Skeletal muscle cell (primary cell): ENCODE measurements at regions not wholly inside any gene's neighbourhood (a gene's known extent, or its start where the extent isn't known, plus 50 kb on each side); places are given as distances from the start of the nearest gene placed in this dataset.

Experiments used
- DNase-seq: peaks from one replicate; pipeline ENCODE4 v3.0.0-alpha.2; 2010; ENCODE audit warnings: low read depth
- H3K4me3 ChIP-seq: 2 replicates; pipeline ENCODE4 v1.5.1; 2011; ENCODE audit warnings: low read depth, mild to moderate bottlenecking, control low read depth, low read length, moderate library complexity

DNA sequence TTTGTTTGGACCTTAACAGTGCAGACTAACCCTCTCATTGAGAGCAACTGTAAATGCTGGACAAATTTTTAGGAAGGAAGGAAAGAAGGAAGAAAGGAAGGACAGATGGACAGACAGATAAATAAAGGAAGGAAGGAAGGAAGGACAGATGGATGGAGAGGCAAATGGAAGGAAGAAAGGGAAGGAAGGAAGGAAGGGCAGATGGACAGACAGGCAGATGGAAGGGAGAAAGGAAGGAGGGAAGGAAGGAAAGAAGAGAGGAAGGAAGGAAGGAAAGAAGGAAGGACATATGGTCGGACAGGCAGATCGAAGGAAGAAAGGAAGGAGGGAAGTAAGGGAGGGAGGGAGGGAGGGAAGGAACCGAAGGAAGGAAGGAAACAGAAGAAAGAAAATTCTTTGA is 388.5 kb upstream of the CDH4 start:
- no peak for DNase-seq
- no peak overlapping the region for H3K4me3 ChIP-seq

DNA sequence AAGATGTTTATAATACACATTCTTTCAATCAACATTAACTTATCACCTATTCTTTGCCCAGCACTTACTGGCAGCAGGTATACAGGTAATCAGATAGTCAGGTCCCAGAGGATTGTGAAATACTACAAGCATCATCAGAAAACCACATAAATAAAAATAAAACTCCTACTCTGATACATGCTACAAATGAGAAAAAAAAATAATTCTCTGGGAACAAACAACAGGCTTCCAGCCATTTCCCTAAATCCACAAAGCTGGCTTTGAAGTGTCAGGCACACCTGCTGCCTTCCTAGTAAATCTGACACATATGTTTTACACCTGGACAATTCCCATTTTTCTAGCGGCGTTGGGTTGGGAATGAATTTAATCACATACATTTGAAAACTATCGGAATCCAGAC is 384.5 kb upstream of the CDH4 start:
- no peak for DNase-seq
- no peak overlapping the region for H3K4me3 ChIP-seq

DNA sequence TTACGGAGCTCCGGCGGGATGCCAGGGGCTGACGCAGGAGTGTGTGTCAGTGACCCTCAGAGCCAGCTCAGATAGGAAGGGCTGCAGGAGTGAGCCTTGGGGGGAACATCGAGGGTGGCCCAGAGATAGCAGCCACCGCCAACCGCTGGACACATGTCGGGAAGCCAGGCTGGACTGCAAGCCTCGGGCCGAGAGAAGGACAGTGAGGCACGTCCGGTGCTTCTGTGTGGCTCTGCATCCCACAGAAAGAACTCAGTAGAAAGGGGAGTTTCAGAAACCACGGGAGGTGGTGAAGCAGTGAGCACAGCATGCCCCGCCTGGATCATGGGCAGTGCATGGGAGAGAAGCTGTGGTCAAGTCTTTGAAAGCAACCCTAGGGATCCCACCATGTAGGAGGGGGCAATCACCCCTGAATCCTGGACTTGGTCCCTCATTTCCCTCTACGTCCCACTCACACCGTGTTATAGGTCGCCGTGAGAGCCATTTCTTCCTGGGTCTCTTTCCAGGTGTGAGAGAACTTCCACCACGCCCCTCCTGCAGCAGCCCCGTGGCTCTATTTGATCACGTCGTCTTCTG is 383.7 kb upstream of the CDH4 start:
- no peak for DNase-seq
- H3K4me3 ChIP-seq, result no peak overlapping the region

DNA sequence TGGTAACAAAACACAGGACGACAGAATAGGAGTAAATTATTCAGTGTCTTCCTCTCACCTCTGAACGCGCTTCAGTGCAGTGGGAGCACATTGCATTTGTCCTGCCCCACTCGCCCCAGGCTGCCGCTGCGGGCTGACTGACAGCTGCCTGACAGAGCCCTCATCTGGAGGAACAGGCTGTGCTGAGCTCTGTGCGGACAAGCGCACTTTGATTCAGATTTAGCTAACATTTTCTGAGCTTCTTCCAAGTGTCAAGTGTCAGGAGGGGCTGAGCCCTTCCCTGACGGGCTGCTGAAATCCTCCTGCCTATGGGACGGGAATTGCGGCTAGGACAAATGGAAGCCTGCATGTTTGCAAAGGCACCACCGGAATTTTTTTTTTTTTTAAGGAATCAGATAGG is 383.0 kb upstream of the CDH4 start:
- no peak for DNase-seq
- no peak overlapping the region for H3K4me3 ChIP-seq

DNA sequence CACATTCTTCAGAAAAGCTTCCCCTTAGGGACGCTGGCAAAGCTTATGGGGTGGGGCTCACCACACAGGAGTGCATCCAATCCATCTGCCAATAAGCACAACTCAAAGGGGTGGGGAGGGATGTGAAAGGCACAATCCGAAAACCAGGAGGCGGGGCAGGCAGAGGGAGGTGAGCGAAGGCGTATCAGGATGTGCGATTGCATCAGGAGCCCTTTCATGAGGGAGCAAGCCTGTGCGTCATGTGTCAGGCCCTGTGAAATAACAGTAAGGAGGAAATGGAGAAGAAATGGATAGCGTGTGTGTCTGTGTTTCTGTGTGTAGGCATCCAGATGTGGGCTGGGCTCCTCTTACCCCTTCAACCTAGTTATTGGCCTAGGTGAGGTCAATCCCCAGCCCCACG is 382.4 kb upstream of the CDH4 start:
- DNase-seq, result no peak
- H3K4me3 ChIP-seq, result no peak overlapping the region

DNA sequence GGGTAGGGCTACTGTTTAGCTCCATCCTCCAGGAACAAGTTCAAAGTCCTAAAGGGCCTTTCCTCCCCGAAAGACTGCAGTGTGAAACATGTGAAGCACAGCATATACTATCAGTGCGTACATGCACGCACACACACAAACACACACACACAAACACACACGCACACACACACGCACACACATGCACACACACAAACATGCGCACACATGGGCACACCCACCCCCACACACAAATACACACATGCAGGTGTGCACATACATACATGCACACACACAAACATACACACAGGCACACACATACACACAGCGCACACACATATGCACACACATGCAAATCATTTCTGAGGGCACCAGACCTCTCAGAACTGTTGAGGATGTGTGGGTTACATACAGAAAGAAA is 382.0 kb upstream of the CDH4 start:
- no peak for DNase-seq
- no peak overlapping the region for H3K4me3 ChIP-seq

DNA sequence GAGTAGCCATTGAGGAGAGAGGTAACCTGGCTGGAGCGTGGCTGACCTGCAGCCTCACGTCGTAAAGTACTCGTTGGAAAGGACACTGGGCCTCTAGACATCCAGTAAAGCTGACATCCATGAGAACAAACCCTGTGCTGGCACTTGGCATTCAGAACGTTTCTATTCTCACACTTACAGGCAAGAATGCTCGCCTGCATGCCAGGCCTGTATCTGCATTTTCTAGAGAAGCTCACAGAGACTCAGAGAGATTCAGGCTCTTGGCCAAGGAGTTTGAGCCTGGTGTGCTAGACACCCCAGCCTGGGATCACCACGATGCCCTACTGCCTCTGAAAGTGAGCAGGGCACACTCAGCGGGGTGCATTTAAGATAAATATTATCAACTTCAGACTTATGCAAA is 379.8 kb upstream of the CDH4 start:
- H3K4me3 ChIP-seq, result no peak overlapping the region
- no peak for DNase-seq

DNA sequence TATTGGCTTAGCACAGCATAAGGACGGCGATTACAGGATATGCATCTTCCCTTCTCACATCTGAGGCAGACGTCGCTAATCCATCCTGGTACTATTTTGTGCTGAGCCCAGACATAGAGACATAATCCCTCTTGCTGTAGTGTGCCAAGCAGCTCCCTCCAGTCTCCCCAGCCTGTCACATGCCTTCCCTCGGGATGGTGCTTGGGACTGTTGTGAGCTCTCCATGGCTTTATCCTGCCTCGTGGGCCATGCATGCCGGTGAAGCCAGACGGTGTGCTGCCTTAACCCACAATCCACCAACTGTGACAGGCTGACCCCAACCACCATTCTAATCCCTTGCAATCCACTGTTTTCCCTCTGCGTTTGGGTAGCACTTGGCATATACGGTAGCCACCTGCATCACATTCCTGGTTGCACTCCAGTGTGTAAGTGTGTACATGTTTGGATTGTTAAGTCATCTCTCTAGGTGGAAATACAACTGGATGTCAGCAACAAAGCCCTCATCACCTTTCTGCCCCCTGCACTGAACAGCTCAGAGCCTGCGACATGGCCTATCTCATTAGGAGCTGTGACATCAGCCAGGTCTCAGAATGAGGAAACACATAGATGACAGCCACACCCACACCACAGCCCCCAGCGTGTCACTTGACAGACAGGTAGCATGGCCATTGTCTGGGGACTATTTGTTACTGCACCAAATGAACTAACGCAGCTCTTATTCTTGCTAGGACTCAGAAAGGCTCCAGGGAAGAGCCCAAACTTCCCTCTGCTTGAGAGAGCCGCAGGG is 374.8 kb upstream of the CDH4 start:
- no peak overlapping the region for H3K4me3 ChIP-seq
- no peak for DNase-seq

DNA sequence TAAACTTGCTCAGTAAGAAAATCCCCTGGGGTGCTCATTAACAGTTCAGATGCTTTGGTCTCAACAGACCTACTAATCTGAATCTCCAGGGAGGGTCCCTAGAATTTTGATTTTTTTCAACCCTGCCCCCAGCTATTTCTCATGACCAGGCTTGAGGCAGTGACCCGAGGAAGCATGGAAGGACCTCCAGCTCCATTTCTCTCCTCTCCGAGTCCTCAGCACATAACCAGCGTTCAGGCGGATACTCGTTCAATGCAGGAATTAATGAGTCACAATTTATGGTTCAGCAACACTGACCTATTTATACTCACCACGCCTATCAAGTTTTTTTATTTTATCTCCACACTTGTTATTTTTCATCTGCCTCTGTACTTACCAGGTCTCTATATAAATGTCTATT is 369.2 kb upstream of the CDH4 start:
- no peak overlapping the region for H3K4me3 ChIP-seq
- no peak for DNase-seq

DNA sequence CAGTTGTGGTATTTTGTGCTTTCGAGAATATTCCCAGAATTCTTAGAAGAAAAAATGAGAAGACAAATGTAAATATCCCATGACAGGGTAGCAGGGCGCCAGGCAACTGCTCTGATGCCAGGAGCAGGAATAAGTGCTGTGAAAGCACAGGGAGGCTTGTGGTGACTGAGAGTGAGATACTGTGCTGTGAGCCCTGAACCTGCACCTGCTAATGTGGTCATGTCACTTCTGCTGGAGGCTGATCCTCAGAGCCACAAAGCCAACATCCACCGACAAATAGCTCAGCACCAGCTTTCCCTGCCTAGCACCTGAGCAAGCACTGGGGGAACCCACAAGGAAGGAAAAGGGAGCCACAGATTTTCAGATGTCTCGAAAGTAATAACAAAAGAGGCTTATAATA is 368.6 kb upstream of the CDH4 start:
- H3K4me3 ChIP-seq, result no peak overlapping the region
- DNase-seq, result no peak

DNA sequence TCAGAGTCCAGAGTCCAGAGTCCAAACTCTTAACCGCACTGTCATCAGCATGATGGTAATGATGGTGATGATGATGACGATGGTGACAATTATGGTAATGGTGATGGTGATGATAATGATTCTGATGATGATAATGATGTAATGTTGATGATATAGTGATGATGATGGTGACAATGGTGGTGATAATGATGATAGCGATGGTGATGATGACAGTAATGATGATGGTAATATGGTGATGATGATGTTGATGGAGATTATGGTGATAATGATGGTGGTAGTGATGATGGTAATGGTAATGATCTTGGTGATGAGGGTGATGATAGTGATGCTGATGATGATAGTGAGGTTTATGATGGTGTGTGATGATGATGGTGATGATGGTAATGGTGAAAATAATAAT is 367.8 kb upstream of the CDH4 start:
- no peak for DNase-seq

DNA sequence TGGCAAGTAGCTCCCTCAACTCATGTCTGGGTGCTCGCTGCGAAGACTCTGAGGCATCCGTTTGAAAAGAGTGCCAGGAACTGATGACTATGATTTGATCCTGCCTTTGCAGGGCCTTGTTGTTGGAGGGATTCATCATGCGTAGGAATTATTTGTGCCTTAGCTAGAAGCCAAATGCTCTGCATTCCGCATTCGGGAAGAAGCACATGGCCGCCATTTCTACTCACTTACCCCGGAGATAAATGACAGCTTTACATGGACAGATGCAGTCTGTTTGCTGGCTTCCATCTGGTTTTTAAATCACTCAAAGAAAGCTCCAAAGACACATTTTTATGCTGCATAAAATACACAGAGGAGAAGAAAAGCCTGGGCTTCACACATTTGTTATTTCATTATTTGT is 363.3 kb upstream of the CDH4 start:
- no peak for DNase-seq

More for the DNA sequence above, 367.8 kb upstream of the CDH4 start:
- H3K4me3 ChIP-seq, result no peak overlapping the region

DNA sequence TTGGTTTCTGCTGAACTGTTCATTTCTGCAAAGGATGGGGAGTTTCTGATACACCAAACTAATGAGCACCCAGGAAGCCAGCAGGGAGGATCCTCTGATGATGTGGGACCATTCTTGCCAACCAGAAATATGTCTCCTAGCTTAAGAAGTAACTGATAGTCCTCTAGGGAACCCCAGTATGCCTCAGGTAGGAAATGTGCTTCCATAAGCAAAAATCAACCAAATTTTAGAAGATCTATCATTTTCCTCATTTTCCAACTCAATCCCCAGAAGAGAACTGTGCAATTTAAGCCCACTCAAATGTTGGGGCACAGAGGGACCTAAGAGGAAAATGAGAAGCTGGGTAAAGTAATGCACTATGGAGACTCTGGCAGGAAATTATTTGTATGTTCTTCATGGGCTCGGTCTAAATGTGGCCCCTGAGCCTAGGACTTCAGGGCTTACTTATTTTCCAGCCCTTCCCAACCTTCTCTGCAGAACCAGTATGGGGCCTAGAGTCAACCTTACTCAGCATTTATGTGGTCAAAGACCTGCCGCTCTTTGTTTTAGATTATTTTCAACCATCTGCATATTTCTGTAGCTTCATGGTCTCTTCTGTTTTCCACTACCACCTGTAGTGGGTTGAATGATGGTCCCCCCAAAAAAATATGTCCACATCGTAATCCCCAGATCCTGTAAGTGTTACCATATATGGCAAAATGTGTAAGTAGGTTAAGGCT is 359.8 kb upstream of the CDH4 start:
- no peak for DNase-seq
- H3K4me3 ChIP-seq, result no peak overlapping the region

More for the DNA sequence above, 363.3 kb upstream of the CDH4 start:
- H3K4me3 ChIP-seq, result no peak overlapping the region

DNA sequence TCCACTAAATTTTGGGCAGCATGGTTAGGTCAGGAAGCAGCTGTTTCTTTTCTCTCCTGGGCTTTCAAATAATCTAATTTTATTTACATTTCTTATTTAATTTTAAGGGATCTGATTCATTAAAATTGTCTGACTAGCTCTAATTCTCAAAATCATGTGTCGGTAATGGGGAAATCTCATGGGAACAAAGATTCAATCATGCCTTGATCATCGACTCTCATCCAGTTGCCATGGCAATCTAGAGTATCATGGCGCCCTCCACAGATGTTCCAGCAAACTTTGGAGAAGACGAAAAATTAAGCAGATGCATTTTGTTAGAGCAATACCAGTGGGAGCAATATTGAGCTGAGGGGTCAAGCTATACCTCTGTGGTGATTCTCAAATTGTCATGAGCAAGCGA is 358.0 kb upstream of the CDH4 start:
- no peak for DNase-seq
- H3K4me3 ChIP-seq, result no peak overlapping the region

DNA sequence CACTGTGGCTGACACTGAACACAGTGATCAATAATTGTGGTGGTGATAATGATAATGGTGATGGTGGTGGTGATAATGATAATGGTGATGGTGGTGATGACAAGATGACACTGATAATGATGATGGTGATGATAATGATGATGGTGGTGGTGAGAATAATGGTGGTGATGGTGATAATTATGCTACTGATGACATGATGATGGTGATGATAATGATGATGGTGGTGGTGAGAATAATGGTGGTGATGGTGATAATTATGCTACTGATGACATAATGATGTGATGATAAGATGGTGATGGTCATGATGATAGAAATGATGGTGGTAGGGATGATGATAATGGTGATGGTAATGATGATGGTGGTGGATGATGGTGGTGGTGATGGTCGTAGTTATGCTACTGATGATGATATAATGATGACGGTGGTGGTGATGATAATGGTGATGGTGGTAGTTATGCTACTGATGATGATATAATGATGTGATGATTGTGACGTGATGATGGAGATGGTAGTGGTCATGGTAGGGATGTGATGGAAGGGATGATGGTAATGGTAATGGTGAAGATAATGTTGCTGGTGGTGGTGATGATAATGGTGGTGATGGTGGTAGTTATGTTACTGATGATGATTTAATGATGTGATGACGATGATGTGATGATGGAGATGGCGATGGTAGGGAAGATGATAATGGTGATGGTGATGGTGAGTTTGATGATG is 356.5 kb upstream of the CDH4 start:
- H3K4me3 ChIP-seq, result no peak overlapping the region
- no peak for DNase-seq

DNA sequence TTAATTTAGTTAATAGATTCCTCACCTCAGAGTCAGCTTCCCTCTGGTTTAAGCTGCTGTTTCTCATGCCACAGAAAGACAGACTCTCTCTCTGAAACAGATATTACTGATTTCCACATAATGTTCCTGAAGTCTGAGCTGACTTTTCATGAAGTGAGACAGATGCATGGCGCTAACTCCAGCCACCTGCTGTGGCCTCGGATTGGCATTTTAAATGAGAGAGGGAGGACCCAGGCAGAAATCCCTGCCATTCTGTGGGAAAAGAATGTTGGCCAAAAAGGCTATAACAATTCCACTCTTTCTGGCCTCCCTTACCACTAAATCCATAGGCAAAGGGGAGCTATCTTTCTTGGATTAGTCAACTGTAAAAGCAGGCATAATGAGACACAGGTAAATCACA is 354.1 kb upstream of the CDH4 start:
- DNase-seq, result no peak
- H3K4me3 ChIP-seq, result no peak overlapping the region

DNA sequence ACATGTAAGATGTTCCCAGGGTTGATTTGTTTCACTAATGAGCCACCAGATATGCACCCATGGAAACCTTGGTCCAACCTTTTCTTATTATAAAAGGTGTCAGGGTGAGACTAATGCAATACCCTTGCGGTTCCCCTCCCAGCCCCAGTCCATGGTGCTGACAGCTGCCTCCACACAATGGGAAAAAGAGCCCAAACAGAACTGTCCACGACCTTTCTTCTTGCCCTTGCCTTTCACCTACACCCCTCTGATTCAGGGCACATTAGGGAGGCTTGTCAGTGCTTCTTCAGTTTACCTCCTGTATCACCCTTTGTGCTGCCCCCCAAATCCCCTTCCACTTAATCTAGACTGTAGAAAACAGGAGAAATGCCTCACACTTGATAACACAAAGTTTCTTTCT is 352.7 kb upstream of the CDH4 start:
- no peak overlapping the region for H3K4me3 ChIP-seq
- DNase-seq, result no peak

DNA sequence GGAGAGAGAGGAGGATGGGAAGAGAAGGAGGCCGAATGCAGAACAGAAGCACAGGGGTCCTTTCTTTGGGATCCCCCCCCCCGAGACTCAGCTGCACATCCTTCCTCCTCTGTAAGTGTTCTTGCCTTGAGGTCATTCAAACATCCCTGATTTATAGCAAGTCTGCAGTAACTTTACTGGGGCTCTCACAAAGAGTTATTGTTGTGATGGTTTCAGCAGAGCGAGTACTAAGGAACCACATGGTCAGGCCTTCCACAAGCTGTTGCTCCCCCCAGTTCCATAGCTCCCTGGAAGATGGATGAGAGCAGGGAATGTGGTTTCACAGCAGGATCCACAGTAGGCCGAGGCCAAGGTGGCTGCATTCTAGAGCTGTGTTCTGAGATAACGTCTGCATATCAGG is 351.4 kb upstream of the CDH4 start:
- no peak overlapping the region for H3K4me3 ChIP-seq
- DNase-seq, result no peak

DNA sequence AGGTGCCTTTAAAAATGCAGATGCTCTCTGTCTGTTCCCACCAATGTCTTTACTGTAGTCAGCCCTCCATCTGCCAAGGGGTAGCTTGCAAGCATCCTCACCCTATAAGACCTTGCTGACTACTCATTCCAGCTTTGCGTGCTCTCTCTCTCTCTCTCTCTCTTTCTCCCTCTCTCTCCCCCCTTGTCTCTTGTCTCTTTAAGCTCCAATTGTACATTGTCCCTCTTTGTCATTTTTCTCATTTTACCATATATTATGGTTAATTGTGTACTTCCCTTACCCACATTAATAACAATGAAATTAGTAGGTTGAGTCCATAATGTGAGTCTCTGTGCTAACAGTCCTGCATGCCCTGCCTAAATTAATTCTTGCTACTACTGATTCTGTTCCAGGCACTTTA is 350.2 kb upstream of the CDH4 start:
- no peak overlapping the region for H3K4me3 ChIP-seq
- DNase-seq, result no peak

DNA sequence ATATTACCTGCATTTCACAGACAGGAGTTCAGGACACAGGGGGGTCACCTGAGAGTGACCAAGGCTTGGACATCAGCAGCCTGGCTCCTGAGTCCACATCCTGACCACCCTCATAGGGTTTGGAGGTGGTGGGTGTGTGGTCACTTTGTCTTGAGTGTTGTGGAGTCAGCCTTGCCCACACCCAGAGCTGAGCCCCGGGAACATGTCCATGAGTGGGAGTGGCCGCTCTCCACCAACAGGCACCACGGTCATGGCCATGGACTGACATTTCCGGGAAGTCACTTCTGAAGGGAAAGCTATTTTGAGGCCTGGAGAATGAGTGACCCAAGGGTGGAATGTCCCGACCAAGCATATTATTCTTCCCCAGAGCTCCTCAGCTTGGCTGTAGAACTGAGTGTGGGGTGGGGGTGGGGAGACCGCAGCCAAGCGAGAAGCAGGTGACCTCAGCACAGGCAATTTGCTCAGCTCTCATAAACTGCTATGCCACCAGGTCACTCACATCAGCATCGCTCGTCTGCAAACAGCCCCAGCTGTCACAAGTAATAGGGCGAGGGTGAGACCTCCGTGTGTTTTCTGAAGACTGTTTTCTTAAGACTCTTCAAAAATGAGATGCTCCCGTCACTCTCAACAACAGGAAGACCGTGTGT is 348.6 kb upstream of the CDH4 start:
- H3K4me3 ChIP-seq, result no peak overlapping the region
- DNase-seq, result no peak
